ENCODE measurements at regions not wholly inside any gene's neighbourhood (a gene's known extent, or its start where the extent isn't known, plus 50 kb on each side); places are given as distances from the start of the nearest gene placed in this dataset.

DNA sequence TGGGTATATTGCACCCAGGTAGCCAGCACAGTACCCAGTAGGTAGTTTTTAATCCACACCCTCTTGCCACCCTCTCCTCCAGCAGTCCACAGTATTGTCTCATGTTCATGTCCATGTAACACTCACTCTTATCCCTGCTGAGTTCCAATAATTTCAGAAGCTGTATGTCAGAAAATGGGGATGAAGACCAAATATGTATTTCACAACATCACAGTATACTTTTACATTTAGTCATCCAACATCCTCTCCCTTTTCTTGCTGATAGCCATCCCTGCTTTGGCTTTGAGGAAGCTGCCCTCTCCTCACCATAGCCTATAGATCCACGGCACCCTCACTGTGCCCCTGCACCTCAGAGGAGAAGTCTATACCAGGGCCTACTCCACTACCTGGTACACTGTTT, 126.0 kb upstream of the LDB2 start:
- TF ChIP-seq POLR2A (IDR thresholded peaks at IDR 0.05) (no peak), POLR2AphosphoS5 (IDR thresholded peaks at IDR 0.05) (no peak)
- TF ChIP-seq, protein P1, sequence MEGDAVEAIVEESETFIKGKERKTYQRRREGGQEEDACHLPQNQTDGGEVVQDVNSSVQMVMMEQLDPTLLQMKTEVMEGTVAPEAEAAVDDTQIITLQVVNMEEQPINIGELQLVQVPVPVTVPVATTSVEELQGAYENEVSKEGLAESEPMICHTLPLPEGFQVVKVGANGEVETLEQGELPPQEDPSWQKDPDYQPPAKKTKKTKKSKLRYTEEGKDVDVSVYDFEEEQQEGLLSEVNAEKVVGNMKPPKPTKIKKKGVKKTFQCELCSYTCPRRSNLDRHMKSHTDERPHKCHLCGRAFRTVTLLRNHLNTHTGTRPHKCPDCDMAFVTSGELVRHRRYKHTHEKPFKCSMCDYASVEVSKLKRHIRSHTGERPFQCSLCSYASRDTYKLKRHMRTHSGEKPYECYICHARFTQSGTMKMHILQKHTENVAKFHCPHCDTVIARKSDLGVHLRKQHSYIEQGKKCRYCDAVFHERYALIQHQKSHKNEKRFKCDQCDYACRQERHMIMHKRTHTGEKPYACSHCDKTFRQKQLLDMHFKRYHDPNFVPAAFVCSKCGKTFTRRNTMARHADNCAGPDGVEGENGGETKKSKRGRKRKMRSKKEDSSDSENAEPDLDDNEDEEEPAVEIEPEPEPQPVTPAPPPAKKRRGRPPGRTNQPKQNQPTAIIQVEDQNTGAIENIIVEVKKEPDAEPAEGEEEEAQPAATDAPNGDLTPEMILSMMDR (IDR thresholded peaks at IDR 0.05) = no peak

Data from suprapubic skin (tissue), 4 donors.